ENCODE measurements at regions not wholly inside any gene's neighbourhood (a gene's known extent, or its start where the extent isn't known, plus 50 kb on each side); places are given as distances from the start of the nearest gene placed in this dataset.

DNA sequence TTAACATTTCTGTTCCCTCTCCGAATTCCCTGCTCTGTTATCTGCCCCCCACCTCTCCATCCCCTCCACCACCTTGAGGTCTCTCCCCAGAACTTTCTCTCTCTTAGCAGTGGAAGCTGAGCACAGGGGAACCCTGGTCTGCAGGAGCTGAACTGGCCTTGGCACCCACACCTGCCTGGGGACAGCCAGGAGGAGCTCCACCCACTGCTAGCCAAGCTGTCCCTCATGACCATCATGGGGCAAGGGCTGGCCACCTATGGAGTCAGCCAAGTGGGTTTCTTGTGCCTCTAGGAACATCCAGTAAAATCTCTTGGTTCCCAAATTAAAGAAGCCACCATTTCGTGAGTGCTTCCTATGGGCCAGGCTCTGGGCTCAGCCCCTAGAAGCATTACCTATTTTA lies 276.4 kb upstream of the TLE3 start:
- TF ChIP-seq EZH2 (IDR thresholded peaks at IDR 0.05) (no peak), POLR2AphosphoS5 (IDR thresholded peaks at IDR 0.05; ENCODE audit: borderline replicate concordance, low read depth, low read length) (no peak), FOXP2 (optimal IDR thresholded peaks at IDR 0.05; ENCODE audit: control extremely low read depth, extremely low read length, insufficient read depth) (no peak)

All from SK-N-MC (cell line).